Transverse colon (tissue), 3 donors: ENCODE measurements at regions not wholly inside any gene's neighbourhood (a gene's known extent, or its start where the extent isn't known, plus 50 kb on each side); places are given as distances from the start of the nearest gene placed in this dataset.

Source experiments
- EP300 ChIP-seq: sonication (generic); formaldehyde crosslinking; IDR thresholded peaks from one replicate; pipeline ENCODE4 v1.6.1; 2017; ENCODE audit warnings: antibody characterized with exemption, low read depth
- POLR2A ChIP-seq: fragments of 450-650 bp; IDR thresholded peaks from one replicate; pipeline ENCODE4 v1.6.1; 2016; ENCODE audit warnings: antibody characterized with exemption, mild to moderate bottlenecking, moderate library complexity
- TF ChIP-seq, protein P1 (sequence below), 5 experiments: fragments of 200-600 bp in 3 of 5; fragments of 450-650 bp in 2 of 5; sonication (generic) in 3 of 5; IDR thresholded peaks; 1 replicate in 2 of 5; 2 replicates in 3 of 5; pipeline ENCODE4 v1.5.1; 2016 to 2017; ENCODE audit warnings: antibody characterized with exemption in 5 of 5, inconsistent platforms in 3 of 5, mild to moderate bottlenecking in 2 of 5, moderate library complexity in 1 of 5

- TF ChIP-seq, protein P1, sequence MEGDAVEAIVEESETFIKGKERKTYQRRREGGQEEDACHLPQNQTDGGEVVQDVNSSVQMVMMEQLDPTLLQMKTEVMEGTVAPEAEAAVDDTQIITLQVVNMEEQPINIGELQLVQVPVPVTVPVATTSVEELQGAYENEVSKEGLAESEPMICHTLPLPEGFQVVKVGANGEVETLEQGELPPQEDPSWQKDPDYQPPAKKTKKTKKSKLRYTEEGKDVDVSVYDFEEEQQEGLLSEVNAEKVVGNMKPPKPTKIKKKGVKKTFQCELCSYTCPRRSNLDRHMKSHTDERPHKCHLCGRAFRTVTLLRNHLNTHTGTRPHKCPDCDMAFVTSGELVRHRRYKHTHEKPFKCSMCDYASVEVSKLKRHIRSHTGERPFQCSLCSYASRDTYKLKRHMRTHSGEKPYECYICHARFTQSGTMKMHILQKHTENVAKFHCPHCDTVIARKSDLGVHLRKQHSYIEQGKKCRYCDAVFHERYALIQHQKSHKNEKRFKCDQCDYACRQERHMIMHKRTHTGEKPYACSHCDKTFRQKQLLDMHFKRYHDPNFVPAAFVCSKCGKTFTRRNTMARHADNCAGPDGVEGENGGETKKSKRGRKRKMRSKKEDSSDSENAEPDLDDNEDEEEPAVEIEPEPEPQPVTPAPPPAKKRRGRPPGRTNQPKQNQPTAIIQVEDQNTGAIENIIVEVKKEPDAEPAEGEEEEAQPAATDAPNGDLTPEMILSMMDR (IDR thresholded peaks at IDR 0.05) = no peak
- TF ChIP-seq EP300 (no peak), POLR2A (no peak)
Observed at GRCh38 chr2:81903534-81903933, 1599.0 kb upstream of the LRRTM1 start.
